ENCODE measurements at regions not wholly inside any gene's neighbourhood (a gene's known extent, or its start where the extent isn't known, plus 50 kb on each side); places are given as distances from the start of the nearest gene placed in this dataset.

DNA sequence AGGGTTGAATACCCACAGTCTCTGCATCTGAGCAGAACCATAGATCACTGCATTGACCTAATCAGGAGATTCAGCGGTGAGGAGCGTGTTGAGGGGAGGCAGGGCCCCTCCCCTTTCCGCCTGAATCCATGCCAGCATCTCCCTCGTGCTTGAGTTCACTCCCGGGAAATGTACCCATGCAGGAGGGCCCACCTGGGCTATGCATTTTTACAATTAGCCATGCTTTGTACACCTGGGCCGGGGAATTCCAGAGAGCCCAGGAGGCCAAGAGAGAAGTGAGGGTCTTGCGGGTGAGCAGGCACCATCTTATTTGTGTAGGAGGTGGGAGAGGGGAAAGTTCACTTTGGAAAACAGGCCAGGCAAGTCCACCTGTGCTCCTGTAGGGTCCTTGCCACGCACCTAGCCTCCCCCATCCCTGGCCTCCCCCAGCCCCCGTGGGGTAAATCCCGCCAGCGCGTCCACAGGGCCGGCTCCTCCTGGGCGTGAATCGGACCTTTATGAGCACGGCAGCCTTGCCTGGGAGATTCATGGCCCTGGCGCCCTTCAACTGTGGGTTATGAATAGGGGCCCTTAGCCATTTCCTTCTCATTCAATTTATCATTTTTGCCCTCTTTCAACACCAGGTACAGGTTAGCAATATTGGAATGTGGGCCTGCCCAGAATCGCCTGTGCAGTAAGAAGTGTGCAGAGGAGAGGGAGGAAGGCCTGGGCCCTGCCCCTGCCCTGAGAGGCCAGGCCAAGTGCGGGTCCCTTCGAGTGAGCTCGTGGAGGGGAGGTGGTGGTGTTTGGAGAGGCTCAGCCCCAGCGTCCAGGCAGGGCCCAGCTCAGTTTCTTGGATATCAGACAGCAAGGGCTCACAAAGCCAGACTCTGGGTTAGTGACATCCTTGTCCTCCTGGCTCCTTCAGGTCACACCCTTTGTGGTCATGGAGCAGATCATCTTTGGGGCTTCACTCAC lies 84.4 kb upstream of the ACTRT2 start:
- Histone ChIP-seq H3K36me3 (no peaks in the 10 kb centered on the region), H3K27me3 (no peaks in the 10 kb centered on the region), H3K9me3 (peaks cover 5 to 13% of the 10 kb centered on the region in 2 donors), H3K4me1 (no peaks in the 10 kb centered on the region), H3K27ac (no peak overlapping the region), H3K4me3 (no peak overlapping the region)
- DNase-seq (ENCODE audit: low spot score in 2 of 2), result no peak
- TF ChIP-seq, protein P1, sequence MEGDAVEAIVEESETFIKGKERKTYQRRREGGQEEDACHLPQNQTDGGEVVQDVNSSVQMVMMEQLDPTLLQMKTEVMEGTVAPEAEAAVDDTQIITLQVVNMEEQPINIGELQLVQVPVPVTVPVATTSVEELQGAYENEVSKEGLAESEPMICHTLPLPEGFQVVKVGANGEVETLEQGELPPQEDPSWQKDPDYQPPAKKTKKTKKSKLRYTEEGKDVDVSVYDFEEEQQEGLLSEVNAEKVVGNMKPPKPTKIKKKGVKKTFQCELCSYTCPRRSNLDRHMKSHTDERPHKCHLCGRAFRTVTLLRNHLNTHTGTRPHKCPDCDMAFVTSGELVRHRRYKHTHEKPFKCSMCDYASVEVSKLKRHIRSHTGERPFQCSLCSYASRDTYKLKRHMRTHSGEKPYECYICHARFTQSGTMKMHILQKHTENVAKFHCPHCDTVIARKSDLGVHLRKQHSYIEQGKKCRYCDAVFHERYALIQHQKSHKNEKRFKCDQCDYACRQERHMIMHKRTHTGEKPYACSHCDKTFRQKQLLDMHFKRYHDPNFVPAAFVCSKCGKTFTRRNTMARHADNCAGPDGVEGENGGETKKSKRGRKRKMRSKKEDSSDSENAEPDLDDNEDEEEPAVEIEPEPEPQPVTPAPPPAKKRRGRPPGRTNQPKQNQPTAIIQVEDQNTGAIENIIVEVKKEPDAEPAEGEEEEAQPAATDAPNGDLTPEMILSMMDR (IDR thresholded peaks at IDR 0.05), result no peak
- intact Hi-C loops (cut with DNase I), result no loop called here

DNA sequence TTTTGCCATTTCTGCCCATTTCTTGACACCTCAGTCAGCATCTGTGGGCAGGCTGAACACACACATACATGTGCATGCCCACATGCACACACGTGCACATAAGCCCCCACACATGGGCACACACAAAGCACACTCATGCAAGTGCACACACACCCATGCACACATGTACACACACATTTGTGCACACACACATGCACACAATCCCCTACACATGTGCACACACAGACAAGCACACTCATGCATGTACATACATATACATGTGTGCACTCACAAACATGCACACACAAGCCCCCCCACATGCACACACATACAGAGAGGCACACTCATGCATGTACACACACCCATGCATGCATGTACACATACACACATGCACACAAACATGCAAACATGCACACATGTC lies 83.5 kb upstream of the ACTRT2 start:
- Histone ChIP-seq H3K4me1 (no peaks in the 10 kb centered on the region), H3K4me3 (no peak overlapping the region), H3K27ac (no peak overlapping the region), H3K36me3 (no peaks in the 10 kb centered on the region), H3K27me3 (no peaks in the 10 kb centered on the region), H3K9me3 (peaks cover 5 to 13% of the 10 kb centered on the region in 2 donors)
- intact Hi-C loops (cut with DNase I), result no loop called here
- TF ChIP-seq, protein P1 (IDR thresholded peaks at IDR 0.05), result no peak
- DNase-seq (ENCODE audit: low spot score in 2 of 2), result no peak

DNA sequence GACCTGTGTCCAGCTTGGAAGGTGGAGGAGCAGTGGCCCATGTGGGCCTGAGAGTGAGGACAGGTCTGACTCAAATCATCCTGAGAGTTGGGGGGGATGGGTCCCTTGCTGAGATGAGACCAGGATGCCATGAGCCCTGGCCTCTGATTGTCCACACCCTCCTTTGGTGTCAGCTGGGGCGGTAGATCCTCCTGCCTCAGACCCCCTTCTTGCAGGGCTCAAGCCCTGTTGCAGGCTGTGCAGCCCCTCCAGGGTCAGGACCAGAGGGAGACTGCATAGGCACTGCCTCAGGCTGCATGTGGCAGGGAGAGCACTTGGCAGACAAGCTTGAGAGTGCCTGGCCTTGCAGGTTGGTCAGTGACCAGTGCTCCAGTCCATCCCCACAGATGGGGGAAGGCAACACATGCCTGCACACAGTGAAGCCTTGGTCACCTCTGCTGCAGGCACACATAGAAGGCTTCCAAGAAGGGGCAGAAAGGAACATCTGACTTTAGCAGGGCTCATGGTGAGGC lies 82.2 kb upstream of the ACTRT2 start:
- Histone ChIP-seq H3K4me3 (no peak overlapping the region), H3K27ac (no peak overlapping the region), H3K9me3 (peaks cover 5 to 13% of the 10 kb centered on the region in 2 donors), H3K27me3 (no peaks in the 10 kb centered on the region), H3K4me1 (no peaks in the 10 kb centered on the region), H3K36me3 (no peaks in the 10 kb centered on the region)
- no peak for DNase-seq (ENCODE audit: low spot score in 2 of 2)
- intact Hi-C loops (cut with DNase I), result no loop called here
- TF ChIP-seq, protein P1 (IDR thresholded peaks at IDR 0.05), result no peak

DNA sequence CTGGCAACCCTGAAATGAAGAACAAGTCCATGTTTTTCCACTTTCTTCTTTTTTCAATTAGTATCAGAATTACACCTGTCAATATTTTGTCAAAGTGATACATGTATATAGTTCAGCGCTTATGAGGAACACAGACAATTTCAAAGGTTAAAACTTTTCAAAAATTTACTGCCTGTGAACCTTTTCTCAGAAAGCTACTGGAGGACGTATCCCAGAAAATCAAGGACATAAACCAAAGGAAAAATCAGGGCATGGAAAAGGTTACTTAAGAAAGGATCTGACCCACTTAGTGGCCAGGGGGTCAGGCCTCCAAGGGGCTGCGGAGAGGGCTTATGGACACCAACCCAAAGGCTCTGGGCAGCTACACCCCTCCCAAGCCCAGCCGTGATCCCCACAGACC lies 81.1 kb upstream of the ACTRT2 start:
- intact Hi-C loops (cut with DNase I), result no loop called here
- peaks cover 5 to 13% of the 10 kb centered on the region in 2 donors for H3K9me3 ChIP-seq
- H3K4me1 ChIP-seq, result no peaks in the 10 kb centered on the region
- H3K27me3 ChIP-seq, result no peaks in the 10 kb centered on the region
- TF ChIP-seq, protein P1 (IDR thresholded peaks at IDR 0.05), result no peak
- H3K27ac ChIP-seq, result no peak overlapping the region
- H3K36me3 ChIP-seq, result no peaks in the 10 kb centered on the region
- DNase-seq (ENCODE audit: low spot score in 2 of 2), result no peak
- no peak overlapping the region for H3K4me3 ChIP-seq

DNA sequence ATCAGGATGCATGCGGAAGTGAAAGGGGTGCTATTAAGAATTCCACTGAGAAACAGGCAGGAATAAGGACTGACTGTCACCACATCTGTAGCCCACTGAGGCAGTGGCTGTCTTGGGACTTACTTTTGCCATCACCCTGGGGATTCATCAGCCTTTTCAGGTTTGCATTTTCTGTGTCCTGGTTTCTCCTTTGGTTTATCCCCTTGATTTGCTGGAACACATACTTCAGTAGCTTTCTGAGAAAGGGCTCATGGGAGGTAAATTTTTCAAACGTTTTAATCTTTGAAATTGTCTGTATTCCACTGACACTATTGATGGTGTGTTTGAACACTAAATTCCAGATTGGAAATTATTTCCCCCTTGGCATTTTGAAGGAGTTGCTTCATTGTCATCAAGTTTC lies 80.2 kb upstream of the ACTRT2 start:
- intact Hi-C loops (cut with DNase I), result no loop called here

More for the DNA sequence above, 80.2 kb upstream of the ACTRT2 start:
- H3K9me3 ChIP-seq, result peaks cover 5 to 13% of the 10 kb centered on the region in 2 donors
- no peaks in the 10 kb centered on the region for H3K27me3 ChIP-seq
- no peaks in the 10 kb centered on the region for H3K4me1 ChIP-seq
- no peak for DNase-seq (ENCODE audit: low spot score in 2 of 2)
- H3K27ac ChIP-seq, result no peak overlapping the region
- no peak overlapping the region for H3K4me3 ChIP-seq
- H3K36me3 ChIP-seq, result no peaks in the 10 kb centered on the region
- TF ChIP-seq, protein P1 (IDR thresholded peaks at IDR 0.05), result no peak
